Forelimb muscle (tissue), 1 donor: ENCODE measurements at regions not wholly inside any gene's neighbourhood (a gene's known extent, or its start where the extent isn't known, plus 50 kb on each side); places are given as distances from the start of the nearest gene placed in this dataset.

Experiments used
- DNase-seq: peaks from one replicate; pipeline ENCODE4 v3.0.0-alpha.2; 2013; ENCODE audit warnings: low read depth

DNA sequence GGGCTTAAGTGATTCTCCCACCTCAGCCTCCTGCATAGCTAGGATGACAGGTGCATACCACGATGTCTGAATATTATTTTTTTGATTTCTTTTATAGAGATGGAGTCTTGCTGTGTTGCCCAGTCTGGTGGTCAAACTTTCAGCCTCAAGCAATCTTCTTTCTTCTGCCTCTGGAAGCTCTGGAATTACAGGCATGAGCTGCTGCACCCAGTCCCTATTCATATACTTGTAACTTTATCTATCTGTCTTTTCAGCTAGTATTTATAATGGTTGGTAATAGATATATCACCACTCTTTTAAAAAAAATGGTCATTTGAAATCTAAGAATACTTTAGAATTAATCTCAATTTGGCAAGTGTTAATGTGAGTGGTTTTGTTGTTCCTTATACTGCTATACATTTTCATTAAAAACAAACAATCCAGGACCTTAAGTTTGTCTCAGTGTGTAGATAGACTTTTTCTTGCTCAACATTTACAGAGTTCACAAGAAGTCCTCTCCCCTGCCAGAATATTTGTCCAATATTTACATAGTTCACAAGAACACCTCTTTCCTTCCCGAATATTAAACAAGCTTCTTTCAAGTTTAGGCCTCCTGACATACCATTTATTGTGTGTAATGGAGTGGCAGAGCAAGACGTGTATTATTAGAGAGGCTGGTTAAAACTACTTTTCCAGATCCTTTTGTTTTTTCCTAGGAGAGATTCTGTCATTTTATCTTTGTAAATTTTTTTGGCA lies 1197.4 kb upstream of the ADGRL3 start:
- peak; percentile 1 for DNase-seq

DNA sequence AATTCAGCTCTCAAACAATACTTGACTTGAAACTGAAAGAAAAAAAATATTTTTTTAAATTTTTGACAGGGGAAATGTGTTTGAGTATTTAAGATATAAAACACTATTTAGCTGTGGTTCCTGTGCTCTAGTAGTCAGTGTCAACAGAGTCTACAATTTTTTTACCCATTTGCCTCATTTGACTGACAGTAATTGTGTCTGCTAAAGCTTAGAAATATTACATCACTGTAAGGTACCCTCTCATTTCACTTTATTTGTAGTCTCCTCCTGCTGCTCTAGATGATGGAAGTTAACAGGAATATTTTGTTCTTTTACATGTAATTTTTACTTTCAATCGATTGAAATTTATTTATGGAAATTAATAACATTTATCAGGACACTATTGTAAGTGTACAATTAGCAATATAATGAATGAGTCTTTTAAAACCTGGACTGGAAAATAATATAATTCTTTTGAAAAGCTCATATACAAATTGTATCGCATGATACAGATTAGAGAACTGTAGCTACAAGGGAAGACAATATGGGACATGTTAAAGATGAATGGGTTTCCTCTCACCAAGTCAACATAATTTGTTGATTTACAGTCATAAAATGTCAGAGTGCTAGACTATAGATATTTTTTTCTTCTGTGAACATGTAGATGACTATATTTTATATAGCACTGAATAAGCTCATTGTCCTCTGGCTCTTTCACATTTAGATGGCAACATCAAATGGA lies 1186.5 kb upstream of the ADGRL3 start:
- DNase-seq, result no peak

DNA sequence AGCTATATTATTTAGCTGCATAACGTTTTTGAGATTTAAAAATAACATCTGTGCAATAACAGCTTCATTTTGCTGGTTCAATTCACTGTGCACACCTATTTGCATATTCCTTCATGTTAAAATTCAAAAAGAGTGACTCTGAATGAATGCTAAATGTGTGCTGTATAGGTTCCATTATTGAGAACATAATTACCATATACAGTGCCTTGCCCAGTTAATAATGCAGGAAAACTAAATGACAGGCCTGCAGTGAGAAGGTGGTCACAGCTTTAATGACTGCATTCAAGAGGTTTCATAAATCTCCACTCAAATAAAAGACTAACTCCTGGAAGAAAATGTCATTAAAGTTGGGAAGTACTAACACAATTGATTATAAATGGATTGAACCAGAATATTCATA lies 1183.2 kb upstream of the ADGRL3 start:
- DNase-seq, result no peak

DNA sequence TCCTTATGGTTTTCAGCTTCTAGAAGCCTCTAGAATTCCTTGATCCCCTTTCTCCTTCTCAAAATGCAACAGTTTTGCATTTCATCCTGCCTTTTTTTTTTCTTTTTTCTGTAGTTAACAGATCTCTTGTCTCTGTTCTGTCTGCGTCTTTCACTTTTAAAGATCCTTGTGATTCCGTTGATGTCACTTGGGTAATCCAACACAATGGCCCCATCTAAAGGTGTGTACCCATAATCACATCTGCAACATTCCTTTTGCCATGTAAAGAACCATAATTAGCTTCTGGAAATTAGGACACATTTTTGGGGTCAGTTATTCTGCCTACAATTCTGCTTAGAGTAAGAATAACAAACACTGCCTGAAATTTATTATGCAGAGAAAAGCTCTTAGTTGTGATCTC lies 1180.9 kb upstream of the ADGRL3 start:
- DNase-seq, result no peak

DNA sequence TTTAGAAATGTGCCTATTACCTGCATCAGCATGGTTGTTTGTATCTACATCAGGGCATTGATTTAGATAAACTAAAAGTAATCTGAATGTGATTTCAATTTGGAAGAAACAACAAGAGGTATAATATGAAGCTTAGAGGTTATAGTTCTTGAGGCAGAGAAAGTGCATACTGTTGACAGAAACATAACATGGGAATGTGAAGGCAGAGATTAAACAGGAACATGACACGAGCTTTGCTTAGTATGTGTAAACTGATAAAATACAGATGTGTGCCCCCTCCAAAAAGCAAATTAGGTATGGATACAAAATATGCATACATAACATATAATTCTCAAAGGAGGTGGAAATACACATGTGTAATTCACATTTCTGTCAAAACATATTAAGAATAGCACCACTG lies 1180.2 kb upstream of the ADGRL3 start:
- no peak for DNase-seq

DNA sequence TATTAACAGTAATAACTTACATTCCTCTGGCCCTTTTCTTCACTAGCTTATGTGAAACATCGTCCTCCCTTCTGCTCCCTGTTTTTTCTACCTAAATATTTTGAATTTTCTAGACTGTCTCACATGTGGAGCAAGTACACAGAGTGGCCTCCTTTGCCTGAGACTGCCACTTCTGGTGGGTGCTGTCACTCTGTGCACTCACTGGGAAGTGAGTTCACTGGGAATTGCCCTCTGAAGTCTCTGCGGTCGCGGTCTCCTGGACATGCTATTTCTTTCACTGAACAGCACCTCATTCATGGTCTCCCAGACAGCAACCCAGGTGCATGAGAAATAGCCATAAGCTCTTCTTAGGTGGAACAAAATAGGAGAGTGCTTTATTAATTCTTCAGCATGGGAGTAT lies 1179.7 kb upstream of the ADGRL3 start:
- no peak for DNase-seq

DNA sequence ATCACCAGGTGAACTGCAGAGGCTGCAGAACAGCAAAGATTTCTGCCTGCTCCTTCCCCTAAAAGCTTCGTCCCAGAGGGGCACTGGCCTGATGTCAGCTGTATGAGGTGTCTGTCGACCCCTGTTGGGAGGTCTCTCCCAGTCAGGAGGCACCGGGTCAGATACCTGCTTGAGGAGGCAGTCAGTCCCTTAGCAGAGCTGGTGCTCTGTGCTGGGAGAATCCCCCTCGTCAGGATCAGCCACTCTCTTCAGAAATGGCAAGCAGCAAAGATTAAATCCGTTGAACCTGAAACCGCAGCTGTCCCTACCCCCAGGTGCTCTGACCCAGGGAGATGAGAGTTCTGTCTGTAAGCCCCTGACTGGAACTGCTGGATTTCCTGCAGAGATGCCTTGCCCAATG lies 1166.3 kb upstream of the ADGRL3 start:
- no peak for DNase-seq

DNA sequence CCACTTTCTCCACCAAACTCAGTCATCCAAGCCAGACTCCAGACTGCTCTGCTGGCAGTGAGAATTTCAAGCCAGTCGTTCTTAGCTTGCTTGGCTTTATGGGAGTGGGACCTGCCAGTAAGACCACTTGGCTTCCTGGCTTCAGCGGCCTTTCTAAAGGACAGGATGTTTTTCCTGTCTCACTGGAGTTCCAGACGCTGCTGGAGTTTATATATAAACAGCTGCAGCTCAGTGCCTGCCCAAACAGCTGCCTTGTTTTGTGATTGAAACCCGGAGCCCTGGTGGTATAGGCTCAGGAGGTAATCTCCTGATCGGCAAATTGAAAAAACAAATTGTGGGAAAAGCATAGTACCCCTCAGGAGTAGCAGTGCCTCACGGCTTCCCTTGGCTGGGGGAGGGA lies 1165.8 kb upstream of the ADGRL3 start:
- DNase-seq, result no peak

DNA sequence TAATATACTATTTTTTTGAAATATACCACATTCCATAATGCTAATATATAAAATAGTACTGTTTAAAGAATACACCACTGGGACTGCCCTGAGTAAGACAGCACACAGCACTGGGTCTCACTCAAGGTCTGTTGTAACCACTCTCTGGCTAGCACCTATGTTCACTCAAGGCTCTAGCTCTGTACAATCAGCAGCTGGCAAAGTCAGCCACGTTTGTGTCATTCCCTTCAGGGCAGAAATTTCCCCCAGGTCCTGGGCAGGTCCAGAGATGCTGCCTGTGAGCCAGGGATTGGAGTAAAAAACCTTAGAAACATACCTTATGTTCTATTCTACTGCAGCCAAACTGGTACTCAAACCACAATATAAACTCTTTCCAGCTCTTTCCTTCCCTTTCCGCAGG lies 1160.2 kb upstream of the ADGRL3 start:
- no peak for DNase-seq

DNA sequence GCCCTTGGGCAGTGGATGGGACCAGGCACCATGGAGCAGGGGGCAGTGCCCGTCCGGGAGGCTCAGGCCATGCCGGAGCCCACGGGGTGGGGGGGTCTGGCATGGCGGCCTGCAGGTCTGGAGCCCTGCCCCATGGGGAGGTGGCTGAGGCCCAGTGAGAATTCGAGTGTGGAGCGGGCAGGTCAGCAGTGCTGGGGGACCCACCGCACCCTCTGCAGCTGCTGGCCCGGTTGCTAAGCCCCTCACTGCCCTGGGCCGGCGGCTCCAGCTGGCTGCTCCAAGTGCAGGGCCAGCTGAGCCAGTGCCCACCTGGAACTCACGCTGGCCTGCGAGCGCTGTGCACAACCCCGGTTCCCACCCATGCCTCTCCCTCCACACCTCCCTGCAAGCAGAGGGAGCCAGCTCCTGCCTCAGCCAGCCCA lies 1157.9 kb upstream of the ADGRL3 start:
- no peak for DNase-seq

DNA sequence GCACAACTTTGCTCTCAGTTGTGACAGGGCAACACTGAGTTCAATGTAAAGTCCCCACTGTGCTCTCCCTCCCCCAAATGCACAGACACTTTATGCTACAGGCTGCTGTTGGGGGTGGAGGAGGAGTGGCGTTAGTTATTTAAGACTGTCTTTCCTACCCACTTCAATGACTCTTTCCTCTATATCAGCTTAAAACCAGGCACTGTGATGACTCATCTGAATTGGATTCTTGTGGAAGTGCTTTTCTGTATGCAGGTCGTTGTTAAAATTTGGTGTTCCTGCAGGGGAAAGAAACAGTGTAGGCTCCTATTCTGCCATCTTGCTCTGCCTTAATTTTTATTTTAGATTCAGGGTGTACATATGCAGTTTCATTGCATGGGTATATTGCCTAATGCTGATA lies 1157.2 kb upstream of the ADGRL3 start:
- DNase-seq, result no peak

DNA sequence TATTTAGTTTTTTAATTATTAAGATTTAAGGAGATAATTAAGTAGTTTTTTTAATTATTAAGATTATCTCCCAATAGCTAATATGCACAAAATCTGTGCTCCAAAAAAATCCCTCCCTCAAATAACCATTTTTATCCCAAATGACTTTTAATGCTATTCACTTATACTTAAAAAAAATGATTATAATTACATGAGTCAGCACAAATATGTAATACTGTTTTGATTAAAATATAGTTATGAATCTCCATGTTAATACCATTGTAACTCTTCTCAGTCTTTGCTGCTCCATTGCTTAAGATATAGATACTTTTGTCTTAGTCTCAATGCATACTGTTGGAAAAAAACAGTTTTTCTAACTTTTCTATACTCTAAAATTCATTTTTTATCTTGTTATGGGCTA lies 1121.1 kb upstream of the ADGRL3 start:
- no peak for DNase-seq

DNA sequence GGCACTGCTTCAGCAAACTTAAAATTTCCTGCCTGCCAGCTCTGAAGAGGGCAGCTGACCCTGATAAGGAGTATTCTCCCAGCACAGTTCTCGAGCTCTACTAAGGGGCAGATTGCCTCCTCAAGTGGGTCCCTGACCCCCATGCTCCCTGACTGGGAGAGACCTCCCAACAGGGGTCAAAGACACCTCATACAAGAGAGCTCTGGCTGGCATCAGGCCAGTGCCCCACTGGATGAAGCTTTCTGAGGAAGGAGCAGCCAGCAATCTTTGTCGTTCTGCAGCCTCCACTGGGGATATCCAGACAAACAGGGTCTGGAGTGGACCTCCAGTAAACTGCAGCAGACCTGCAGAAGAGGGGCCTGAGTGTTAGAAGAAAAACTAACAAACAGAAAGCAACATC lies 1118.3 kb upstream of the ADGRL3 start:
- no peak for DNase-seq

DNA sequence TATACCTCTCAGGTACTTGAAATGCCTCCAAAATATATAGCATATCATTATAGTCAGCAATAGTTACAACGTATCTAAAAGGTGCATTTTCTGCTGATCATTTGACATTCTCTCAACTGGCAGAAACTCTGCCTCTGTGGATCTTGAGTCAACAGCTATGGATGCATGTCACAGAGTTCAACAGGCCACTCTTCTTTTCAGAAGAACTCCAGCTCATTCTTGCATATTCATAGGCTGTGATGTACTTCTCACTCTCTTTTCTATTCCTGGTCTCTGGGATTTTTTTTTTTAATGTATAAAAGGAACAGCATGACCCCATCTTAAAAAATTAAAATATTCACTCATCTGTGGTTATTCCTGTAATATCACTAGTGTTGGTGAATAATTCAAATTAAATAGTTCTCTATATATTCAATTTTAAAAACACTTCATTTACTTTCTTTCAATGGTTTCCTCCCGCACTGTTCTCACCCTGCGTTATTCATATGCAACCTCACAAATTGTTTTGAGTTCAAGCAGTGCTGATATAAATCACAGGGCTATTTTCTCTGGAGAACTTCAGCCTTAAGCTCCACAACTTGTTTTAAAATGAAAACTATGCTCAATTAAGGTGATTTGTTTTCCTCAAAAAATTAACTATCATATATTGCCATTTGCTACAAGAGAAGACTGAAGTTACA lies 1111.2 kb upstream of the ADGRL3 start:
- DNase-seq, result no peak

DNA sequence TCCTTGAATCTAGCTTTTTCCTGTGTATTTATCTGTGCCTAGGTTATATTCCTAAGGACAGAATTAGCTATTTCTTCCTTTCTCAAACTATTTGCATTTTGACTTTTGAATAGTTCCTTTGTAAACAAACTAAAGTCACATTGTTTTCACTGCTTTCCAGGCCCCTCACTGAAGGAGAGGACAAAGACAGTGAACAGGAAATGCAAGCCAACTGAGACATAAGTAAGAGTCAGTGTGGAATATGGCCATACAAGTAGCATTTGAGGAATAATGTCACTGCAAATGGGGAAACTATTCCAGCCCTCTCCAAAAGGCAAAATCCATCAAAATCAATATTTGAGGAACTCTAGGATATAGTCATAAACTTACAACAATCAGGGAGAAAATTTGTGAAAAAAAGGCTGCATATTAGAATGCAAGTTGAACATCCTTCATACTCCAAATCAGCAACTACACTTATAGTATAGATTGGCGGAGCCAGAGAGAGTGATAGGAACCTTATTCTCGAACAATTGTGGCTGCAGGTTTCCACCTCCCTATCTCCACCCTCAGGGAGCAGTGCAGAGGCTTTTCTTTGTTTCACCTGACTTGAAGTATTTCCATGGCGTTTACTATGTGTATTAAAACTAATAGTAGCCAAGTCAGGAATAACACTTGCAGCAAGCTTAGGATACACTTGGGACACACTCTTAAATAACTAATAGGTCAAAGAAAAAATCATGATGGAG lies 1110.4 kb upstream of the ADGRL3 start:
- DNase-seq, result no peak

DNA sequence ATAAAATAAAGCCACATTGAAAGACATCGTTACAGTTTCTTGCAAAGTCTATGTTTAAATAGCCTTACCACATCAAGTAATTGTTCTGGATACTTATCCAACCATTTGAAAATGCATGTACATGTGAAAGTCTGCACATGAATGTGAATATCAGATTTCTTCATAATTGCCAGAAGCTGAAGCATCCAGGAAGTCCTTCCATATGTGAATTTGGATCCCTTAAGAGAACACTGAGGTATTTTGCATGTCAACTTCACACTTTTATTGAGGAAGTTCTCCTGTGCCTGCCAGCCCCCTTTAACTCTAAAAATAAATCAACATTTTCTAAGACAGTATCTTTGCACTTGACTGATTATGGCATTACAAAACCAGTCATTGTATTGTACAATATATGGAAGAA lies 1103.5 kb upstream of the ADGRL3 start:
- DNase-seq, result no peak

DNA sequence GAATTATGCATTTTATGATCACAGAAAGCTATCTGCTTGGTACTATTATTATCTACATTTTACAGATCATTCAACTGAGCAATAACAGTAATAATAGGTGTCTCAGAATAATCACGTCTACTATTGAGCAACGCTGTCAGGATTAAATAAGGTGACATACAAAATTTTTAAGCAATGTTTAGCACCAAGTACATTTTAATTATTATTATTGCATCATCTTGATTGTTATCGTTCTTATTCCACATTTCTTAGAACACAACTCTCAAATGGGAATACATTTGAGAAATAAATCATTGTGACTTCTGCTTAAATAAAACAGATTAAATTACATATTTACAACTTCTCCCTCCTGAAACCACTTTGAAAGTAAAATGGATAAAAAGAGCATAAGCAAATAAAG lies 1083.5 kb upstream of the ADGRL3 start:
- DNase-seq, result no peak

DNA sequence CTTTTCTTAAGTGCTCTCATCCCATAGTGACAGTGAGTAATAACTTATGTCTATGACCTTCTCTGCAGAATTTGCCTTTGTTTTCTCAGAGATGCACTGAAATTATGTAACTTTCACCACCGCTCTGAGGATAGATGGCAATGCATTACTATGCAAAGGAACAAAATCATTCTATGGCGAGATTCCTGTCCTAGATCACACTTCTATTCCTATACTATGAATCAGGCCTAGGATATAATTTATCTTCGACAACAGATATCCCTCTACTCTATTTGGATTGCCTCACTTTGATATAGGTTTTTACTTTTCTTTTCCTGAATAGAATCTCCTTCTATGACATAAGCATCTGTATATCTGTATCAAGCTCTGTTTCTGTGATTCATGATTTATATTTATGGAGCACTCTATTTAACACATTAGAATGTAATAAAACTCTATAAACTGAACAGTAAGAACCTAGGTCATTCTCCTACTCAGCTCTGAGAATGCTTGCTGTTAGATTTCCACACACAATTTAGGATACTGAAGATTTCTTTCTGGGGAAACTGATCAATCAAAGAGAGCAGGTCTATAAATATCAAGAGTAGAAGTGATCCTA lies 1082.3 kb upstream of the ADGRL3 start:
- DNase-seq, result no peak

DNA sequence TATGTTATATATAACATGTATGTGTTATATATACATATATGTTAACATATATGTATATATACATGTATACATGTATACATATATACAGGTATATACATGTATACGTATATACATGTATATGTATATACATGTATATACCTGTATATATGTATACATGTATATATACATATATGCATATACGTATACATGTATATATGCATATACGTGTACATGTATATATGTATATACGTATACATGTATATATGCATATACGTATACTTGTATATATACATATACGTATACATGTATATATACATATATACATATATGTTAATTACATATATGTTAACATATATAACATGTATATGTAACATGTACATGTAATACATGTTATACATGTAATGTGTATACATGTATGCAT lies 1077.3 kb upstream of the ADGRL3 start:
- DNase-seq, result no peak

DNA sequence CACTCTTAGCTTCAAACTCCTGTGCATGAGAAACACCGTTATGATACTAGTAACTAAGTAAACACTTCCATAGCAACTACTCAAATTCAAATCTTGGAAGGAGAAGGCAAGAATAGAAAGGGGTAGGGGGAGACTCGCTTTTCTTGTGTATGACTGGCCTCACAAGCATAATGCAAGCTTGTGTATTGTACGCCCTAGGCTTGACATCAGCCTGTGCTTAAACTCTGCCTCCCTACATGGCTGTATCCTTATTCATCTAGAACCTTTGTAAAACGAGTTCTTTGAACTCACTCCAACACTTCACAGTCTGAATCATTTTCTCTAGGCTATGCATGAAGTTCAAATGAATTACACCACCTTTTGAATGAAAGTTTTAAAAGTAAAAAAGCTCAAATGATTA lies 1071.2 kb upstream of the ADGRL3 start:
- DNase-seq, result no peak

DNA sequence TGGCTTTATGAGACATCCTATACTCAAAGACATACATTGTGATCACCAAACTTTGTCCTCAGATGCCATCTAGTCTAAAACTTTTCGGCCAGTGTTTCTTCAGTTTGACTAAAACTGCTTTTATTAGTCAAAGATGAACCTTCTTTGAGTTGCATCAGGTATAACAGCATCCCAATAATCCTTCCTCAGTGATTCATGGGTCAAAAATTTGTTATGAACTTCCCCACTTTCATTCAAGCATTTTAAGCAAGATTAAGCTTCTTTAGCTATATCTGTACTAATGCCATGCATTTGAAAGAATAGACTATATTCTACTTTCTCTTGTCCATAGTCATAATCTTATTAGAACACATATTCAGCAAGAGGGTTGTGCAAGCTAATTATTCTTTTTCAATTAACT lies 1070.4 kb upstream of the ADGRL3 start:
- DNase-seq, result no peak

DNA sequence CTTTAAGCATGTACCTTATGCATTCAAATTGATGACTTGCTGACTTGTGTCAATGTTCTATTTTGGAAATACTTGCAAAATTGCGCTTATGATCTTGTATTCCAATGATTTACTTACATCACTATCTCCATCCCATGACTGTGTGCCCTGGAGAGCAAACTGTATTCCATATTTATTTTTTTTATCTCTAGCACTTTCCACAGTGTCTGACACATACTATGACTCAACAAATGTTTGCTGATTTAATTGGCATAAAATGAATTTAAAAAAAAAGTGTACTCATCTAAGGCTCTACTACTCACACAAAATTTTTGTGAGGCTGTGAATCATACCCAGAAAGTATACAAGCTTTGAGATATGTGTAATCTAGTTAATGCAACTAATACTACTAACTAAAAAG lies 1066.8 kb upstream of the ADGRL3 start:
- DNase-seq, result no peak
